Vagina (tissue), 2 donors: ENCODE measurements at regions not wholly inside any gene's neighbourhood (a gene's known extent, or its start where the extent isn't known, plus 50 kb on each side); places are given as distances from the start of the nearest gene placed in this dataset.

Experiments
- DNase-seq, 2 donors: peaks; one replicate each; pipeline ENCODE4 v3.0.0-alpha.2; 2017; ENCODE audit errors: extremely low spot score in 2 of 2
- H3K27ac ChIP-seq: fragments of 200-600 bp; sonication (generic); one replicate; pipeline ENCODE4 v1.5.1; 2019
- H3K27me3 ChIP-seq: fragments of 200-600 bp; sonication (generic); one replicate; pipeline ENCODE4 v1.5.1; 2019
- H3K36me3 ChIP-seq, 2 donors: fragments of 200-600 bp; sonication (generic); one replicate each; pipeline ENCODE4 v1.5.1; 2017 to 2019
- H3K4me1 ChIP-seq: fragments of 200-600 bp; sonication (generic); one replicate; pipeline ENCODE4 v1.5.1; 2019
- H3K4me3 ChIP-seq, 2 donors: fragments of 200-600 bp; sonication (generic); 1 replicate in 1 of 2; 2 replicates in 1 of 2; pipeline ENCODE4 v1.5.1; 2016 to 2019
- H3K9me3 ChIP-seq: fragments of 200-600 bp; sonication (generic); one replicate; pipeline ENCODE4 v1.5.1; 2019
- POLR2A ChIP-seq, 2 donors: fragments of 450-650 bp; IDR thresholded peaks; one replicate each; pipeline ENCODE4 v1.6.1; 2017; ENCODE audit warnings: antibody characterized with exemption in 2 of 2, mild to moderate bottlenecking in 2 of 2, moderate library complexity in 2 of 2
- POLR2AphosphoS5 ChIP-seq, 2 donors: sonication (generic); formaldehyde crosslinking; IDR thresholded peaks; one replicate each; pipeline ENCODE4 v1.9.0; 2017; ENCODE audit warnings: antibody characterized with exemption in 2 of 2, mild to moderate bottlenecking in 2 of 2, low read depth in 1 of 2; ENCODE audit not compliant: insufficient read depth in 1 of 2
- intact Hi-C: fragments of 100-400 bp; cut with DNase I; formaldehyde crosslinking; loops from one replicate; pipeline ENCODE4 v1.15.1; 2023
- TF ChIP-seq, protein P1 (sequence below), 3 experiments: fragments of 450-650 bp in 2 of 3; fragments of 200-600 bp in 1 of 3; sonication (generic) in 1 of 3; IDR thresholded peaks; one replicate each; pipeline ENCODE4 v1.5.1; 2017 to 2019; ENCODE audit warnings: antibody characterized with exemption in 3 of 3, mild to moderate bottlenecking in 2 of 3, moderate library complexity in 2 of 3

DNA sequence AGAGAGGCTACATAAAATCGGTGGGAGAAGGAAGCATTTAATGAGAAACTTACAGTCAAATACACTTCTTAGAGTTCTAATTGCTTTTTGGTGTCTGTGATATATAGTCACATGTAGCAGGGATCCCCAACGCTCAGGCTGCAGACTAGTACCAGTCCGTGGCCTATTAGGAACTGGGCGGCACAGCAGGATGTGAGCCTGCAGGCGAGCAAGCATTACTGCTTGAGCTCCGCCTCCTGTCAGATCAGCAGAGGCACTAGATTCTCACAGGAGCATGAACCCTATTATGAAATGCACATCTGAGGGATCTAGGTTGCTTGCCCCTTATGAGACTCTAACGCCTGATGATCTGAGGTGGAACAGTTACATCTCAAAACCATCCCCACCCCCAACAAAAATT, 158.5 kb downstream of the TANC2 start:
- intact Hi-C loops, result no loop called here
- TF ChIP-seq POLR2AphosphoS5 (IDR thresholded peaks at IDR 0.05; ENCODE audit: insufficient read depth in 1 of 2, low read depth in 1 of 2), result no peak
- TF ChIP-seq, protein P1, sequence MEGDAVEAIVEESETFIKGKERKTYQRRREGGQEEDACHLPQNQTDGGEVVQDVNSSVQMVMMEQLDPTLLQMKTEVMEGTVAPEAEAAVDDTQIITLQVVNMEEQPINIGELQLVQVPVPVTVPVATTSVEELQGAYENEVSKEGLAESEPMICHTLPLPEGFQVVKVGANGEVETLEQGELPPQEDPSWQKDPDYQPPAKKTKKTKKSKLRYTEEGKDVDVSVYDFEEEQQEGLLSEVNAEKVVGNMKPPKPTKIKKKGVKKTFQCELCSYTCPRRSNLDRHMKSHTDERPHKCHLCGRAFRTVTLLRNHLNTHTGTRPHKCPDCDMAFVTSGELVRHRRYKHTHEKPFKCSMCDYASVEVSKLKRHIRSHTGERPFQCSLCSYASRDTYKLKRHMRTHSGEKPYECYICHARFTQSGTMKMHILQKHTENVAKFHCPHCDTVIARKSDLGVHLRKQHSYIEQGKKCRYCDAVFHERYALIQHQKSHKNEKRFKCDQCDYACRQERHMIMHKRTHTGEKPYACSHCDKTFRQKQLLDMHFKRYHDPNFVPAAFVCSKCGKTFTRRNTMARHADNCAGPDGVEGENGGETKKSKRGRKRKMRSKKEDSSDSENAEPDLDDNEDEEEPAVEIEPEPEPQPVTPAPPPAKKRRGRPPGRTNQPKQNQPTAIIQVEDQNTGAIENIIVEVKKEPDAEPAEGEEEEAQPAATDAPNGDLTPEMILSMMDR (IDR thresholded peaks at IDR 0.05), result no peak
- no peak for TF ChIP-seq POLR2A (IDR thresholded peaks at IDR 0.05)
- DNase-seq, result no peak

DNA sequence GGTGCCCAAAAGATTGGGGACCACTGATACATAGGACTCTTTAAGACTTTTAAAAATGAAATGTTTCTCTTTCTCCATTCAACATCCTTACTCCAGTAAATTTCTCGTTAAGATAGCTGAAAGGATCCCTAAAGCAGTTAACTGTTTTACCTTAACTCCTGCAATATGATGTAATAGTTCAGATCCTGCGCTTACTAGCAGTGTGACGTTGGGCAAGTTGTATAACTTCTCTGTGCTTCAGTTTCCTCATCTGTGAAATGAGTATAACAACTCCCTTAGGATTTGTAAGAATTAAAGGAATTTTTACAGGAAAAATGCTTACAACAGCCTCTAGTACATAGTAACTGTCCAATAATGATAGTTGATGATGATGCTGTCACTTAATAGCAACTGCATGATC, 158.9 kb downstream of the TANC2 start:
- Histone ChIP-seq H3K27ac (no peak overlapping the region), H3K9me3 (no peaks in the 10 kb centered on the region), H3K27me3 (no peaks in the 10 kb centered on the region), H3K4me1 (no peaks in the 10 kb centered on the region), H3K4me3 (no peak overlapping the region), H3K36me3 (no peaks in the 10 kb centered on the region)
- TF ChIP-seq POLR2A (IDR thresholded peaks at IDR 0.05) (no peak), POLR2AphosphoS5 (IDR thresholded peaks at IDR 0.05; ENCODE audit: insufficient read depth in 1 of 2, low read depth in 1 of 2) (no peak)
- TF ChIP-seq, protein P1 (IDR thresholded peaks at IDR 0.05), result no peak
- DNase-seq, result no peak
- intact Hi-C loops, result no loop called here

More for the DNA sequence above, 158.5 kb downstream of the TANC2 start:
- Histone ChIP-seq H3K27ac (no peak overlapping the region), H3K9me3 (no peaks in the 10 kb centered on the region), H3K4me1 (no peaks in the 10 kb centered on the region), H3K27me3 (no peaks in the 10 kb centered on the region), H3K36me3 (no peaks in the 10 kb centered on the region), H3K4me3 (no peak overlapping the region)

GRCh38 chr17:63125987-63126386, 160.0 kb downstream of the TANC2 start:
- intact Hi-C loops, result no loop called here
- DNase-seq, result no peak
- TF ChIP-seq, protein P1 (IDR thresholded peaks at IDR 0.05), result no peak
- TF ChIP-seq POLR2AphosphoS5 (IDR thresholded peaks at IDR 0.05; ENCODE audit: insufficient read depth in 1 of 2, low read depth in 1 of 2), result no peak
- no peak for TF ChIP-seq POLR2A (IDR thresholded peaks at IDR 0.05)
- no peaks in the 10 kb centered on the region for H3K4me1 ChIP-seq
- H3K4me3 ChIP-seq, result no peak overlapping the region
- H3K36me3 ChIP-seq, result no peaks in the 10 kb centered on the region
- H3K27me3 ChIP-seq, result no peaks in the 10 kb centered on the region
- no peak overlapping the region for H3K27ac ChIP-seq
- no peaks in the 10 kb centered on the region for H3K9me3 ChIP-seq

DNA sequence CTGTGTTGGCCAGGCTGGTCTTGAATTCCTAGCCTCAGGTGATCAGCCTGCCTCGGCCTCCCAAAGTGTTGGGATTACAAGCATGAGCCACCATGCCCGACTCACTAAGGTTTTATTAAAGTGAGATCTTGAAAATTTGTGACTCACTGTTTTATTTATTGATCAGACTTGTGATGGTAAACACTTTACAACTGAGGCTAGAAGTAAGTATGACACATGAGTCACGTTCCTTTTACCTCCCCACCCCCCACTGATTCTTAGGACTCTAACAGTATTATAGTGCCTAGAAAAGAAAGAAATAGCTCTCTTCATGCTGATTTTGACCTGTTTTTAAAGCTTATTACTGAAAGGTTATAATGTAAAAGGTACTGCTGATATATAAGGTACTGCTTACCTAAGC, 160.6 kb downstream of the TANC2 start:
- intact Hi-C loops, result no loop called here
- no peaks in the 10 kb centered on the region for H3K36me3 ChIP-seq
- no peaks in the 10 kb centered on the region for H3K27me3 ChIP-seq
- H3K9me3 ChIP-seq, result no peaks in the 10 kb centered on the region
- DNase-seq, result no peak
- no peak overlapping the region for H3K27ac ChIP-seq
- TF ChIP-seq POLR2AphosphoS5 (IDR thresholded peaks at IDR 0.05; ENCODE audit: insufficient read depth in 1 of 2, low read depth in 1 of 2), result no peak
- H3K4me3 ChIP-seq, result no peak overlapping the region
- no peaks in the 10 kb centered on the region for H3K4me1 ChIP-seq

DNA sequence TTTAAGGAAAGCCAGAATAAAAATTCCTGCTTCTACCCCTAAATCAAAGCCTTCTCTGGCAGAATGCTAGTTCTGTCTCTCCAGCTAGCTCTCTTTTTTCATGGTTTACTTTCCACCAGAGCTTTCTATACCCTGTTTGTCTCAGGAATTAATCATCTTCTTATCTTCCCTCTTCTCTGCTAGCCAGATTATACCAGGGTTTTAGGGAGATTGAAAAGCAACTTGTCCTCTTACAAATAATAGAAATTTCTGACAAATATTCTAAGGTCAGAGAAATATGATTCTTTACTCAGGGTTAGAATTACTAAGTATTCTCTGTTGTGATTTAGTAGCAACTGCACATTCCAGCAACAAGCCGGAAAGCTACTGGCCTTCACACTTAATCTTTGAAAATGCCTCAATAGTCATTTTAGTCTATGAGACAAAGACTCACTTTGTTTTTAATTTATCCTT, 166.4 kb downstream of the TANC2 start:
- Histone ChIP-seq H3K4me1 (no peaks in the 10 kb centered on the region), H3K9me3 (no peaks in the 10 kb centered on the region), H3K27me3 (no peaks in the 10 kb centered on the region), H3K36me3 (no peaks in the 10 kb centered on the region), H3K27ac (no peak overlapping the region), H3K4me3 (no peak overlapping the region)
- TF ChIP-seq, protein P1 (IDR thresholded peaks at IDR 0.05), result no peak
- TF ChIP-seq POLR2AphosphoS5 (IDR thresholded peaks at IDR 0.05; ENCODE audit: insufficient read depth in 1 of 2, low read depth in 1 of 2), result no peak
- TF ChIP-seq POLR2A (IDR thresholded peaks at IDR 0.05), result no peak
- DNase-seq, result no peak
- intact Hi-C loops, result no loop called here
